NCI-H2227 (cell line): ENCODE measurements at regions not wholly inside any gene's neighbourhood (a gene's known extent, or its start where the extent isn't known, plus 50 kb on each side); places are given as distances from the start of the nearest gene placed in this dataset.
"Not testable (repeated sequence)": the region's sequence is repeated elsewhere in the genome, so short reads cannot be mapped to it uniquely, and the experiment has no call there.

Source experiments
- DNase-seq: peaks from one replicate; lab custom pipeline; 2025; ENCODE audit not compliant: unreplicated experiment; lab: John Stamatoyannopoulos, UW

- DNase-seq, result no peak
These were observed 618.4 kb downstream of the CDH9 start for GRCh38 chr5:26419987-26420386.

- DNase-seq, result no peak
These were observed 621.5 kb downstream of the CDH9 start for GRCh38 chr5:26416911-26417310.

GRCh38 chr5:26415987-26416779 is 622.2 kb downstream of the CDH9 start:
- DNase-seq, result no peak

- DNase-seq, result no peak
These were observed 647.8 kb downstream of the CDH9 start for GRCh38 chr5:26390608-26391007.

- no peak for DNase-seq
These were observed 649.4 kb downstream of the CDH9 start for GRCh38 chr5:26388976-26389375.

- DNase-seq, result no peak
These were observed 651.9 kb downstream of the CDH9 start for GRCh38 chr5:26386532-26386931.

- not testable (repeated sequence) for DNase-seq
These were observed 673.8 kb downstream of the CDH9 start for GRCh38 chr5:26364624-26365023.

GRCh38 chr5:26343801-26344325 is 694.5 kb downstream of the CDH9 start:
- DNase-seq, result no peak

- no peak for DNase-seq
These were observed 698.8 kb downstream of the CDH9 start for GRCh38 chr5:26339576-26339975.

GRCh38 chr5:26329562-26330189 is 708.7 kb downstream of the CDH9 start:
- no peak for DNase-seq

- no peak for DNase-seq
These were observed 712.1 kb downstream of the CDH9 start for GRCh38 chr5:26326153-26326759.

GRCh38 chr5:26325432-26325831 is 713.0 kb downstream of the CDH9 start:
- DNase-seq, result not testable (repeated sequence)

GRCh38 chr5:26324273-26324895 is 714.0 kb downstream of the CDH9 start:
- DNase-seq, result not testable (repeated sequence)

- DNase-seq, result no peak
These were observed 714.6 kb downstream of the CDH9 start for GRCh38 chr5:26323794-26324193.

- no peak for DNase-seq
These were observed 717.1 kb downstream of the CDH9 start for GRCh38 chr5:26321278-26321677.

- no peak for DNase-seq
These were observed 728.0 kb downstream of the CDH9 start for GRCh38 chr5:26310415-26310814.

- DNase-seq, result no peak
These were observed 742.8 kb downstream of the CDH9 start for GRCh38 chr5:26295541-26295940.

GRCh38 chr5:26282190-26282589 is 756.2 kb downstream of the CDH9 start:
- no peak for DNase-seq

- no peak for DNase-seq
These were observed 760.3 kb downstream of the CDH9 start for GRCh38 chr5:26278078-26278477.

GRCh38 chr5:26259081-26259480 is 779.3 kb downstream of the CDH9 start:
- no peak for DNase-seq

- DNase-seq, result no peak
These were observed 793.1 kb downstream of the CDH9 start for GRCh38 chr5:26245321-26245720.
